HS-5 (cell line): ENCODE measurements at regions not wholly inside any gene's neighbourhood (a gene's known extent, or its start where the extent isn't known, plus 50 kb on each side); places are given as distances from the start of the nearest gene placed in this dataset.

Experiments
- DNase-seq: peaks from one replicate; pipeline ENCODE4 v3.0.0-alpha.2; 2012; ENCODE audit warnings: low read depth

DNA sequence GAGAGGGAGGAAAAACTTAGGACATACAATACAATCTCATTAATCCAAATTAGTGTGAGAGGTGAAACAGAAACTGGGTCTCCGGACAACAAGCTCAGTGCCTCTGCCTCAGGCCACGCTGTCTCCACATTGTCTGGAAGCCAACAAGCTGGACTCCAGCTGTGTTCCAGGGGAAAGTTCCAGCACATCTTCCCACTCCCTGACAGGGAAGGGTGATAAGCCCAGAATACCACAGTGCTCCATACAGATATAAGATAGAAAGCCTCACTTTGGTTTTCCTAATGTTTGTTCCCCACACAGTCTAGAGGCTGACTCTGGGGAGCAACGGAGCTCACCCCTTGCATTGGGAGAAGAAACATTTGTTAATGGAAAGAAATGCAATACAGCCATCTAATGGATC, 117.1 kb upstream of the SPTLC3 start:
- no peak for DNase-seq

DNA sequence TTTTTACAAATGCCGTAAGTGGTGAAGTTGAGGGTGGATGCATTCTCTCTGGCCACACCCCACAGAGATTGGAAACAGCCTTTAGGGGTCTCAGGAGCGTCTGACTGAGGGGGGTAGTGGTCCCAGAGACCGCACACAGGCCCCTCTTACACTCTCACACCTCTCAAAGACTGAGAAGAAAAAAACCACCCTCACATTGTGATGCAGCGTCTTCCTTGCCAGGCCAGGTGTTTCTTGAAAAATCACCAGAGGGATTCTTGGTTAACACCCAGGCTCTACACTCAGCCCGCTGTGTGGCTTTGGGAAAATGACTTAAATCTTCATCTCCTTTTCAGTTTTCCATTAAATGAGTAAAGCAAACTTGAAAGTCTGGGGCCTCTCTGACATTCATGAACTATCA, 115.8 kb upstream of the SPTLC3 start:
- DNase-seq, result no peak

DNA sequence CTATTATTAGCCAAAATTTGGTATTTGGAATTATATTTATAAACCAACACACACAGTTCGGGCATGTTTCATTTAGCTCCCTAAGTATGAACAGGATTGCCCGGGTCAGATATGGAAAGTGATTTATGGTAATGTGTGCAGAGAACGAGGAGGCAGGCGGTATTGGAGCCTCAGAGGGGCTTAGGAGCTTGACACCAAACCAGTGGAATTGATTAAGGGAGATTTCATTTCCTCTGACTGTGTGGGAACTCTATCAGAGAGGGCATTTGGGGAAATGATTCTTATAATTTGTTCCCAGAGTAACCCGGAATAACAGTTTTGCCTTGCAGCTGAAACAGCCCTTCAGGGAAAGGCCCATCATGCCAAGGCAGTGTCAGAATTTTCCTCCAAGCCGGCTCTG, 115.1 kb upstream of the SPTLC3 start:
- DNase-seq, result no peak

DNA sequence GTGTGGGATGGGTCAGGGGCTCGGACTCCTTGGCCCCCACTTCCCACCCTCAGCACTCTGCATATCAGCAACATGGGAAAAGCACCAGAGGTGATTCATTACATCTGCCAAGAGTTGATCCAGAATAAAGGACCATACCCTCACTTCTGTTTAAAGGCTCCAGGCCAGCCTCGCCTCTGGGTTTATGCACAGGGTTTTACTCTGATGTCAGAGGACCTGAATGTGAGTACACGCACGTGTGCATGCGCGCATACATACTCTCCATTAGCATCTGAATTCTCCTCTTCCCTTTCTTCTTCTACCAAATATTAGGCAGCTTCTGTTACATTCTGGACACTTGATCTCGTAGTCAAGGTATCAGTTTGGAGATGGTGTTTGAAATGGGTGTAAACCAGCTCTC, 114.7 kb upstream of the SPTLC3 start:
- DNase-seq, result no peak

DNA sequence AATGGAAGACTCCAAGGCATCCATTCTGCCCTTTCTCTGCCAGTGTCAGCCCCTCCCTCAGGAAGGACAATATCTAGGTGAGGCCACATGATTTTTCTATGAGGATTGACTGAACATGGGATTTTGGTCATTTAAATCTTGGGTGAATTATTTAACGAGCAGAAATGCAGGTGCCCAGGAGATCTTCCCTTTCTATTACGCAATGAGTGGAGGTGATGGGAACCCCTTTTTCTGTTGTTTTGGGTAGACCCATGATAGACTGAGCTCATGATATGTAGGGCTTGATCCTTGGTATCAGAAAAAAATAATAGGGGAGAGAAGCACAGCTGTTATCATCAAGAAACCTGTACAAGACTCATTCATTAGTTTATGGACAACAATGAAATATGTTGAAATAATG, 112.6 kb upstream of the SPTLC3 start:
- no peak for DNase-seq

DNA sequence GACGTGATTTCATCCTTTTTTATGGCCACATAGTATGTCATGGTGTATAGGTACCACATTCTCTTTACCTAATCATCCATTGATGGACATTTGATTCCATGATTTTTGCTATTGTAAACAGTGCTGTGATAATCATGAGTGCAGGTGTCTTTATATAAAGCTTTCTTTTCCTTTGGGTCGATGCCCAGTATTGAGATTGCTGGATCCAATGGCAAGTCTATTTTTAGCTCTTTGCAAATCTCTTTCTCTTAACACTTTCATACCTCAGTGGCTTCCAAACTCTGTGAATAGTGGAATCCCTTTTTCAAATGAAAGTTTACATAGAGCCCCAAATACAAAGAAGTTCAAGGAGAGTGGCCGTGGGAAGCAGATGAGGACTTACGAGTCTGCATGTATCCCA, 105.8 kb upstream of the SPTLC3 start:
- DNase-seq, result no peak

DNA sequence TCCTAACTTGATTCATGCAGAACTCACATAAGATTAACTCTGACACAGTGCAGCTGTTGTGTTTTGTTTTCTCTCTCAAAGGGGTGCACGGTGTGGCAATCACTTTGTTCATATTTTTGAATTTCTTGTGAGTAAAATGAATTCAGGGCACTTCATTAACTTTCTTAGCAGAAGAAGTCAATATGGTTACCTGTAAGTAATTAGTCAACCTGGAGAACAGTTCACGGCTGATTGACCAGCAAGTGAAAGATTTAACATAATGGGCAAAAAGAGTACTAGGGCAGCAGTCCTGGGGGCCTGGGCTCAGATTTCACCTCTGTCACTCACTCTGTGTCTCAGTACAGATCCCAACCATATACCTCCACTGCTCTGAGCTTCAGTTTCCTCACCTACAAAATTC, 102.4 kb upstream of the SPTLC3 start:
- no peak for DNase-seq

DNA sequence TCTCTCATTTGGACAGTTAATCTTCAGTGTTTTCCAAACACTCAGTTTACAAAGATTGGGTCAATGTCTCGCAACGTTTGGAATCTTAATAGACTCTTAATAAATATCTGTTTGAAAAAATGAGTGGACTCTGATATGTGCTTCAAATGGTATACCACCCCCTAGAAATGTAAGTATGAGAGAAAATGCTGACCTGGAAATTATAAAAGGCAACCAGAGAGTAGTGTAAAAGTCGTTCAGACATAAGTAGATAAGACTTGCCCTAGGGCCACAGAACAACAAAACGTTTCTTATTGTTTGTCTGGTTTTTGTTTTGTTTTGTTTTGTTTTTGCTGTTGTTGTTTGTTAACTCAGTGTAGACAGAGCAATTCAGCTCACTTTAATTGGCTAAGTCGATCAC, 97.4 kb upstream of the SPTLC3 start:
- DNase-seq, result no peak

DNA sequence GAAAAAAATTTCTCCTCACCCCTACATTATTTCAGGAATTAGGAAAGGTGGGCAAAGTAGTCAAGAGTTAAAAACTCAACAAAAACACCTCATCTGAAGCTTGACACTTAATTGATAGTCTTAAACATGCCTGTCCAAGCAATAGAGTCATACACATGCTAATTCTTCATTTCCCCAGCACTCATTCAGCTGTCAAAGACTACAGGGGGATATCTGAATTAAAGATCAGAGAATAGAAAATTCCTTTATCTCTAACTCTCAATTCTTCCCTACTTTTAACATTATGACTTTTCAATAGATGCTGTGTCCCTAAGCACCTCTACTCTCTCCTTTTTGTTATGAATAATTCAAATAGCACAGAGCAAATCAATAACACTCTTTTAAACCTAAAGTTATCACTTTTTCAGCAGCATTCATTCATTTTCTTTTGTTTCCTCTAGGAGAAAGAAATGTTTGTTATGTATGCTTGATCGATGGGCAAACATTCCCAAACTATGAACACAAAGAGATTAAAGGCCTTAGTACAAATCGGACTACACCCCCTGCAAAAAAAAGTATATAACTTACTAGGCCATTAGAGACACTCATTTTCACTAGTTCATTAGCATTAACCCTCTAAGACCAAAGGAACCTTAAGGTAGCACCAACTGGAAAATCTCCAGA, 94.9 kb upstream of the SPTLC3 start:
- no peak for DNase-seq

DNA sequence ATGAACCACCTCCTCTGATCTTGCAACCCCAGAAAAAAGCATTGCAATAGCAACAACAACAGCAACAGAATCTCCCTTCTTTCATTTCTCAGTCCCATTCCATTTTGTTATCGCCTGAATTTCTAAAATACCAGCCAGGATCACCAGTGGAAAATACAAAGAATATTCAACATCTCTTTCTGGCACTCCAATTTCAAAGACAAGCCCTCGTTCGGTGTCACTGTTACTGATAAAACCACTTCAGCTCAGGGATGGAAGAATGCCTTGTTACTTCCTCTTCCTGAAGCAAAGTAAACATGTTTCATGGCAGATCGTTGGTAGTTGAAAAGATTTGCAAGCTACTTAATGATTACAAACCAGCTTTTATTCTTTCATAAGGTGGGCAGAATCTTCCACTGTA, 94.0 kb upstream of the SPTLC3 start:
- no peak for DNase-seq

DNA sequence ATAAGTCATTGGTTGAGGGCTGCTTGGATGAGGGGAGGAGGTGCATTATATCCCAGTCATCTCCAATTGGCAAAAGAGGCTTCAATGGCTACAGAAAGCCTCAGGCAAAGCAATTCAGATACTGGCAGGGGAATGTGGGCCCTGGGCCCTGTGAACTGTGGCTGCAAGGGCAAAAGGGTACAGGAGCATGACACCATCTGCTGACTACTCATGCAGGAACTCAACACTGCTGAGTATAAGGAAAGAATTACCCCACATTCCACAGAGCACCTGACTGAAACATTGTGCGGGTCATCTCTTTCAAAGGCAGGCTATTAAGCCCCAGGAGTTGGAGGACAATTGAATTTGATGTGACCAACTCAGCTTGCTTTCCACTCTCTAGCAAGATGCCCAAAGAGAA, 92.1 kb upstream of the SPTLC3 start:
- no peak for DNase-seq

DNA sequence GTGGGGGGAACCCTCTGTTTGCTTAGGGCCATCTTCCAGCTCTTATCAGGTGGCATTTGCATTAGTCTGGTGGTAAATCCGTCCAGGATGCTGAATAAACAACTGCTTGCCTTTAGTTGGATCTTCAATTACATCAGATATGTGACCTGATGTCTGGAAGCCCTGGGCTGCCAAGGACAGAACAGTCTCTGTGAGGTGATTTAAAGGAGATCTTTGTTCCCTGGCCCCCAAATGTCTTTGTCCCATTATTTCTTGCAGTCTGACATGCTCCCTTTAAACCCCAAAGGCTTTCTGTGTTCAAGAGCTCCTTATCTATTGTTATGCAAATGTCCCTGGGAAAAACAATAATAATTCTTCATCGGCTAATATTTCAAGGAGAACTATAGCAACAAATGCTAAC, 84.6 kb upstream of the SPTLC3 start:
- DNase-seq, result no peak

DNA sequence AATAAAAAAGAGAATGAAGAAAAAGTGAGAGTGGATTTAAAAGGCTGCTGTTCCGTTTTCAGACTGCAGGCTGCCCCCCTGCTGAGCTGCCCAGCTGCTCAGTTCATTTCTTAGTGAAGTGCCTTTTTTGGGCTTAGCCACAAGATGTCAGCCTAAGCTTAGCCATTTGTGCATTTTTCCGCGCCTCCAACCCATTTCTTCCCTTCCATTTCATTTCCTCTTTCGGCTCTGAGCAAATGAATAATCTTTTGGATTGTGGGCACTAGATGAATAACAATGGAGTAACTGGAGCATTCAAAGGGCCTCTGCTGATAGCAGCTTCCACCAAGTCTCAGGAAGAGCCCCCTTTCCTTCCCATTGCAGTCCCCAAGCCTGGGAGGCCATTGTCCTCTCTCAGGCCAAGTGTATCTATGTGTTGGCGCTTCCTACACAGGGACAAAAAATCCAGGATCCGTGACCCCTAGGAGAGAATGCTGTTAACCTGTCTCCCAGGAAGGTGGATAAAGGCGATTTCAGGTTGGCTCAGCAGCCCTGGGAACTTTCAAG, 83.5 kb upstream of the SPTLC3 start:
- DNase-seq, result peak; percentile 49

DNA sequence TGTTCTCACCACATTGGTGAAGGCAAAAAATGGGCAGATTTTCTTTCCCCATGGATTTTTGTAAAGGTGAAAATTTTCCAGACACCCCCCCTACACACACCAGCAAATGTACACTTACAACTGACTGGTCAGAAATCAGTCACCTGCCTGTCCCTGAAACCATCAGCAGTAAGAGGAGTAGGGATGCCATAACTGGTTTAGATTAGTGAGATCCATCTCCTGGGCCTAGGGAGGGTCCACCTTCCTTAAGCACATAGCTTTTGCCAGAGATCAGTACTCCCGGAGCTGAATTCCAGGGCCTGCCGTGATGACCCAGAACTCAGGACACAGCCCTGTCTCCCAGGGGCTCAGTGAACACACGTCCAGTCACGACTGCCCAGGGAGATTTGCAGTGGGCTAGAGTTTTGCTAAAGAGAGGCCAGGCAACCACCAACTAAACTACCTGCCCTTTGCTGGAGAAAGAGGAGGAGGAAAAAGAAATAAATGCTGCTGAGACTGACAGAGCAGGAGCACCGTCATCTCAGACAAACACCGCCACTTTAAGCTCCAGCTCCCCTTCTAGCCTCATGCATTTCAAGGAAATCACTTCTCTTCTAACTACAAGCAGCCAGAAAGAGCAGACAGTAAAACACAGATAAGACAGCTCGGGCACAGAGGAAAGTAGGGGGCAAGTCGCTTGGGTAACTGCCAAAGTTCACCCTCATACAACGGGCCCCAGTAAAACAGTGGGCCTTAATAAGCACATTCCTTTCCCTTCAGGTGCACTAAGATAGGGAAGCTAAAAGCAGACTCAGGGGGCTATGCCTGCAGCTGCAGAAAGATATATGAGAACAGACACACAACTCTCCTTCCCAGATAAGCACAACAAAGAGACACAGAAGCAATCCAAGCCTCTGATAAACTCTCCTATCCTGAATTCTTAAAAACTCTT, 82.6 kb upstream of the SPTLC3 start:
- DNase-seq, result no peak

DNA sequence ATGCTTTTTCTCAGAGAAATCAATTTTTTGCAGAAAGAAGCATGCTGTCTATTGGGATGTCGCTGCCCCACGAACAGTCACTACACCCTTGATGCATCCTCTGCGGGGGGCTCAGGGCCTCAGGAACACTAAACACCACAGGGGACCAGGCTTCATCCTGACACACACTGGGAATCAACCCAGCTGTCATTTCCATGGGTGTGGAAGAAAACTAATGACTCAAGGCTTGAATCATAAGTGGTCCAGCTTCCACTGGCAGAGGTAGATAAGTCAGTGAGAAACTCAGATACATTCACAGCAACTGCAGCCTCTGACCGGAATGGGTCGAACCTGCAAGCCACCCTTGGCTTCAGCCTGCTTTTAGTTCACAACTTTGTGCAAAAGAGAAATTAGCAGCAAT, 81.3 kb upstream of the SPTLC3 start:
- no peak for DNase-seq

DNA sequence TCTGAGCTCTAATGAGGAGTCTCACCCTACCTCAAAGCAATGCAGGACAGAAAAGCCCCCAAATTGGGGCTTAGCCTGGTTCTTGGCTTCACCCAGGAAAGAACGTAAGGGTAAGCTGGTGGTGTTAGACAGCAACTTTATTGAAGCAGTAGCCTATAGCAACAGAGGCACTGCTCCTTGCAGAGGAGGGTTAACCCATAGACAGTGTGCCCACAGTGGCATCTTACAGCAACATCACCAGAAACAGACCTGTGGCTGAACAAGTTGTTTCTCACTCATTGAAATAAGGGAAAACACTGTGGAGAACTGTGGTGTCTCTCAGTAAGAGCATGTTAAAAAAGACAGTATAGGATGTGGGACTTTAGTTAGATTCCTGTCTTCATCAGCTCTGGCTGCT, 80.4 kb upstream of the SPTLC3 start:
- no peak for DNase-seq

DNA sequence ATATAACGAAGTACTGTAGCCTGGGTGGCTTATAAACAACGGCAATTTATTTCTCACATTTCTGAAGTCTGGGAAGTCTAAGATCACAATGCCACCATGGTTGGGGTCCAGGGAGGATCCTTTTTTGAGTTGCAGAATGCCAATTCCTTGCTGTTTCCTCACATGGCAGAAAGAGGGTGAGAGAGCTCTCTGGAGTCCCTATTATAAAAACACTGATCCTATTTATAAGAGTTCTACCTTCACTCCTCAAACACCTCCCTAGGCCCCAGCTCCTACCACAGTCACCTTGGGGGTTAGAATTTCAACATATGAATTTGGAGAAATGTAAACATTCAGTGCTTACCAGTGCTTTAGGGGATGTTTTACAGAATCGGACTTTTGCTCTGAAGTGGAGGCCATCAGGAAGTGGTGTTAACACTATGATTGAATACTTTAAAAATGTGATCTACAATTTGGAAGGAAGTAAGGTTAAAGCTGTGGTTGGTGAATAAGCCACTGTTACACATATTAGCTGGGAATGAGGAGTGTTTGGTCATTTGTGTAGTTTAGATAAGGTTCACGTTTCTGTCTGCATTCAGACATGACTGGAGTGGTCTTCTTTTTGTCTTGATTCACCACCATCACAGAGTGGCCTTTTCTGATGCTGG, 79.9 kb upstream of the SPTLC3 start:
- DNase-seq, result peak; percentile 78

DNA sequence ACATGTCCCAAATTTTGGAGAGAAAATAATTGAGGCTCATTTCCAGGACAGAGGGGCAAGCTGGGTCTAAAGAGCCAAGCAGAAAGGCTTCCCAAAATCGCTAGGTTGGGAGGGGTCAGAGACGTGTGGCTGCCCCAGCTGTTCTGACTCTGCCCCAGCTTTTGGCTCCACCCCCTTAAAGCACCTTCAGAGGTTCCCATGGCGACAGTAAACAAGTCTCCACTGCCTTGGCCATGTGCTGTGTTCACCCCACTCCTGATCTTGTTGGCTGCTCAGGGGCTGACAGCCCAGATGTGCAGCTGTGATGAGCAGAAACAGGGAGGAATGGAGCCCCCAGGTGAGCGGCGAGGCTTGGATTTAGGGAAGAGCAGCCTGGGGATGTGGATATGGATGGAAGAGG, 72.8 kb upstream of the SPTLC3 start:
- DNase-seq, result no peak

DNA sequence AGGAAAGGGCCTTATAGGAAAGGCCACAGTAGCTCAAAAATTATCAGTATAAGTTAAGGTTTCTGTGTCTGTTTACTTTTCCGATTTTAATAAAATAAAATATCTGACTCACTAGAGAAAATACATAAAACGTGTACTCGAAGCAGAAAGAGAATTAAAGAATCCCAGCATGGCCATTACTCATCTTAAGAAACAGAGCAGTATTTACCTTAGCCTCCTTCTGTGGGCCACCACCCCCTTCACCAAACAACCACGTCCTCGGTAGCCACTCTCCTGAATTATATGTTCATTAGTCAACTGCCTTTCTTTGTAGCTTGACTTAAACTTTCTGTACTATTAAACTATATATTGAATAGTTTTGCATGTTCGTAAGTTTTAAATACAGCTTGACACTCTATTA, 72.2 kb upstream of the SPTLC3 start:
- no peak for DNase-seq

DNA sequence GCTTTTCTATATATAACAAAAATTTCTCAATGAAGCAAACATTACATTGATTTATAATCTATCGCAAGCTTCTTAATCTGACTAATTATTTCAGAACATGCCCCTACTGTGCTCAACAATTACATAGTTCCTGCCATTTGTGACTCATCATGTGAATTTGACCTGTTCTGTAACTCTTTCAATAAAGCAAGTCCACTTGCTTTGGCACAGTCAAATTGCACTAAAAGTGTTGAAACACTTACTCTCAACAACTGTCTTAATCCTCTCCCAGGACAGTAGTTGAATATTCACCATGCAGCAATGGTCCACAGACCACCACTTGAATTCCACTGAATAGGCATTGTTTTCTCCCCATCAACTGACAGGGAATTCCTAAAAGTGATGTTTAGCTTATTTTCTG, 67.7 kb upstream of the SPTLC3 start:
- no peak for DNase-seq

DNA sequence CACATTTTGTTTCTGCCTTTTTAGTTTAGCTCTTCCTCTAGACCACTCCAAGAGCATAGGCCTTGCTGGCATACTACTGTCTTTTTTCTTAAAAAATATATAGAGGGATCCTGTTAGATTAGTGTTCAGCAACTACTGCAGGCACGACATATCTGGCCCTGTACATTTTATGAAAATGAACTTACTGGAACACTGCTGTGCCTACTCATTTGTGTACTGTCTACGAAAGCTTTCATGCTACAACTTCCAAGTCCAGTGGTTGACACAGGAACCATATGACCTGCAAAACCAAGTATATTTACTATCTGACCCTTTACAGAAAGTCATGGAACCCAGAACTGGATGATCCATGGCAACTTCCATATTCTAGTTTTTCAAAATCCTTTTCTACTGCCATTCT, 66.6 kb upstream of the SPTLC3 start:
- DNase-seq, result no peak

DNA sequence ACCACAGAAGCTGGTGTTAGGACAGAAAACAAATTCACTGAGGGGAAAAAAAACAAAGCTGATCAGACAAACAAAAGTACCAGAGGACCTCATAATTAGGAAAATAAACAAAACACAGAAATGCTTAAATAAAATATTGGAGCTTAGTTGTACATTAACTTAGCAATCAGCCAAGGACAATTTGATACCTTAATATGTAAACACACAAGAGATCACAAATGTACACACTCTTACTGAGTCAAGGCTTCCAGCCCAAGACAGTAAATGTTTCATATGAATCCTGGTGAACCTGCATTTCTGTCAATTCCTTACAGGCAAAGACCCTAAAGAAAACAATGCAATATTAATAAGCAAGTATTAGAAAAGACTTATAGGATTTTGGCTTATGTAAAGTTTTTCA, 62.0 kb upstream of the SPTLC3 start:
- DNase-seq, result no peak

DNA sequence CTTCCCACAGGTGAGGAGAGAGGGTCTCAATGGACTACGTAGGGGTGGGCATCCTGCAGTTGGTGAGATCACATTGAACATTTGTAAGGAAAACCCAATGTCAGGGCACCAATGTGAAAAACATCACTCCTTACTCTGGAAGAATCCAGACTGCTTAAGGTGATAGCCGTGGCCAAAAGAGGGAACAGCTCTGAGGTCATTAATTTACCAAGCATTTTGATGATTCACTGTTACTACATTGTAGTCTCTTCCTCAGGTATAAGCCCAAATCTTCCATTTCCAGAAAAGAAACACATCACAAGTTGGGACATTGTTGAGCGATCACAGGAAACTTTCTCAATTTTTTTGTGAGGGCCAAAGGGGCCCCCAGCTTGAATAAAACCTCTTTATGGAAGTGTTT, 61.1 kb upstream of the SPTLC3 start:
- no peak for DNase-seq
